CD14-positive monocyte (primary cell): ENCODE measurements at regions not wholly inside any gene's neighbourhood (a gene's known extent, or its start where the extent isn't known, plus 50 kb on each side); places are given as distances from the start of the nearest gene placed in this dataset.

Experiments used
- DNase-seq, 3 donors: peaks; one replicate each; pipeline ENCODE4 v3.0.0-alpha.2; 2011 to 2022
- H2AFZ ChIP-seq: 2 replicates; pipeline ENCODE4 v1.6.0; 2012; ENCODE audit warnings: mild to moderate bottlenecking, low read depth, low read length, inconsistent platforms; ENCODE audit not compliant: insufficient read depth, poor library complexity, severe bottlenecking
- H3K27ac ChIP-seq, 2 donors: 1 replicate in 1 of 2; 2 replicates in 1 of 2; pipeline ENCODE4 v1.5.1; 2012 to 2013; ENCODE audit warnings: low read length in 2 of 2, control low read depth in 1 of 2, inconsistent platforms in 1 of 2, low read depth in 1 of 2, mild to moderate bottlenecking in 1 of 2
- H3K27me3 ChIP-seq, 2 donors: one replicate each; pipeline versions ENCODE4 v1.6.0 to v1.6.1; 2011 to 2013; ENCODE audit warnings: low read length in 2 of 2; ENCODE audit not compliant: control insufficient read depth in 2 of 2, insufficient read depth in 2 of 2
- H3K36me3 ChIP-seq, 2 donors: replicated peaks in 1 of 2; 1 replicate in 1 of 2; 2 replicates in 1 of 2; pipeline versions ENCODE4 v1.5.1 to v1.6.1; 2012 to 2013; ENCODE audit warnings: low read length in 2 of 2, control low read depth in 1 of 2, inconsistent platforms in 1 of 2, mild to moderate bottlenecking in 1 of 2; ENCODE audit not compliant: insufficient read depth in 2 of 2, control insufficient read depth in 1 of 2
- H3K4me1 ChIP-seq, 2 donors: 1 replicate in 1 of 2; 2 replicates in 1 of 2; pipeline versions ENCODE4 v1.5.1 to v1.6.1; 2012 to 2013; ENCODE audit warnings: low read length in 2 of 2, control low read depth in 1 of 2, inconsistent platforms in 1 of 2, mild to moderate bottlenecking in 1 of 2, moderate library complexity in 1 of 2; ENCODE audit not compliant: insufficient read depth in 2 of 2, control insufficient read depth in 1 of 2
- H3K4me2 ChIP-seq: replicated peaks from 2 replicates; pipeline ENCODE3; 2012; ENCODE audit warnings: low read length, moderate library complexity, mild to moderate bottlenecking; ENCODE audit not compliant: poor library complexity, severe bottlenecking; ENCODE audit errors: extremely low read depth
- H3K4me3 ChIP-seq, 3 experiments: fragments of 200-600 bp in 1 of 3; sonication (generic) in 1 of 3; replicated peaks in 1 of 3; 1 replicate in 2 of 3; 2 replicates in 1 of 3; pipeline ENCODE4 v1.5.1; 2011 to 2013; ENCODE audit warnings: low read length in 3 of 3, mild to moderate bottlenecking in 3 of 3, control low read depth in 2 of 3, low read depth in 2 of 3, inconsistent platforms in 1 of 3, moderate library complexity in 1 of 3
- H3K79me2 ChIP-seq: 2 replicates; pipeline ENCODE4 v1.6.0; 2012; ENCODE audit warnings: mild to moderate bottlenecking, control low read depth, inconsistent platforms, low read length, moderate library complexity; ENCODE audit not compliant: insufficient read depth
- H3K9ac ChIP-seq: 2 replicates; pipeline ENCODE4 v1.6.0; 2017; ENCODE audit warnings: low read length, mild to moderate bottlenecking; ENCODE audit not compliant: insufficient read depth, poor library complexity, severe bottlenecking
- H3K9me3 ChIP-seq, 2 donors: replicated peaks in 1 of 2; 1 replicate in 1 of 2; 2 replicates in 1 of 2; pipeline versions ENCODE4 v1.5.1 to v1.6.1; 2012 to 2013; ENCODE audit warnings: low read length in 2 of 2, control low read depth in 1 of 2; ENCODE audit not compliant: control insufficient read depth in 1 of 2, insufficient read depth in 1 of 2
- H4K20me1 ChIP-seq: 2 replicates; pipeline ENCODE4 v1.6.0; 2012; ENCODE audit warnings: mild to moderate bottlenecking, low read length, control low read depth, moderate library complexity; ENCODE audit not compliant: insufficient read depth
- H3K27ac Mint-ChIP-seq, 7 donors: one replicate each; pipeline ENCODE4 v1.8.0; 2020; ENCODE audit warnings: mild to moderate bottlenecking in 7 of 7, mixed read lengths in 7 of 7, moderate library complexity in 6 of 7, inconsistent platforms in 2 of 7
- H3K27me3 Mint-ChIP-seq, 3 donors: one replicate each; pipeline ENCODE4 v1.8.0; 2021 to 2022; ENCODE audit warnings: low read depth in 3 of 3, mild to moderate bottlenecking in 3 of 3, mixed read lengths in 3 of 3, moderate library complexity in 3 of 3, inconsistent platforms in 1 of 3
- H3K36me3 Mint-ChIP-seq, 2 donors: one replicate each; pipeline ENCODE4 v1.8.0; 2020; ENCODE audit warnings: mixed read lengths in 2 of 2, inconsistent platforms in 1 of 2, mild to moderate bottlenecking in 1 of 2
- H3K4me1 Mint-ChIP-seq: one replicate; pipeline ENCODE4 v1.8.0; 2020; ENCODE audit warnings: mild to moderate bottlenecking, mixed read lengths
- H3K4me3 Mint-ChIP-seq, 2 donors: one replicate each; pipeline ENCODE4 v1.8.0; 2020; ENCODE audit warnings: mild to moderate bottlenecking in 2 of 2, mixed read lengths in 2 of 2, moderate library complexity in 1 of 2
- H3K9me3 Mint-ChIP-seq, 7 donors: one replicate each; pipeline ENCODE4 v1.8.0; 2020 to 2022; ENCODE audit warnings: mixed read lengths in 7 of 7, mild to moderate bottlenecking in 6 of 7, moderate library complexity in 6 of 7, inconsistent platforms in 2 of 7
- CTCF ChIP-seq: fragments of 200-600 bp; IDR thresholded peaks from one replicate; pipeline ENCODE4 v1.8.0; 2022; ENCODE audit warnings: antibody characterized with exemption, mild to moderate bottlenecking
- WGBS: methylation state at CpG from one replicate; pipeline ENCODE4 v1.1.5; 2013; ENCODE audit warnings: missing lambda C conversion rate; ENCODE audit not compliant: insufficient coverage; 5-methylcytosine and 5-hydroxymethylcytosine counted together
- intact Hi-C, 2 donors: fragments of 100-400 bp; cut with micrococcal nuclease; formaldehyde crosslinking; loops; one replicate each; pipeline versions ENCODE4 v1.15.0 to v1.15.1; 2023

DNA sequence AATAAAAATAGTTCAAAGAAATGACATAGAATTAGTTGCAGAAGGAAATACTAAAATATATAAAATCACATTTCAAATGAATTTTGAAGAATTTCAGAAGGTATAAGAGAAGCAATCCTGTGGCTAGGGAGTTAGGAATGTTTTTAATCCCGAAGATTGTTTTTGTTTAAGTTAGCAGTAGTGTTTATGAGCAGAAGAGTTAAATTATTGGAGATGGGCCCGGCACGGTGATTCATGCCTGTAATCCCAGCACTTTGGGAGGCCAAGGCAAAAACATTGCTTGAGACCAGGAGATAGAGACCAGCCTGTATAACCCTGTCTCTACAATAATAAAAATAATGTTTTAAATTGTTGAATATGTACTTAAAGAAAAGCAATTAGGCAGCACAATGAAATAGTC is 432.5 kb downstream of the MFSD1 start:
- no peak for TF ChIP-seq CTCF
- H3K27ac ChIP-seq = no peak overlapping the region
- Mint-ChIP-seq H3K36me3 (no peaks in the 10 kb centered on the region), H3K27me3 (peaks cover 3 to 5% (median 3%) of the 10 kb centered on the region in 3 donors), H3K27ac (no peak overlapping the region), H3K4me1 (no peaks in the 10 kb centered on the region), H3K4me3 (no peak overlapping the region), H3K9me3 (peaks cover 0 to 3% (median 0%) of the 10 kb centered on the region in 7 donors)
- no peaks in the 10 kb centered on the region for H3K9me3 ChIP-seq
- no peaks in the 10 kb centered on the region for H3K27me3 ChIP-seq
- H4K20me1 ChIP-seq = no peaks in the 10 kb centered on the region
- no peaks in the 10 kb centered on the region for H3K36me3 ChIP-seq
- no peak overlapping the region for H3K4me2 ChIP-seq
- H3K79me2 ChIP-seq = no peaks in the 10 kb centered on the region
- no peak for DNase-seq
- no peak overlapping the region for H2AFZ ChIP-seq
- WGBS = 80% methylated on average over 1 of the region's 3 CpGs
- intact Hi-C loops = no loop called here
- H3K4me1 ChIP-seq = no peaks in the 10 kb centered on the region
- H3K4me3 ChIP-seq = no peak overlapping the region
- H3K9ac ChIP-seq = no peak overlapping the region

- H3K9me3 Mint-ChIP-seq = no peaks in the 10 kb centered on the region
Observed at GRCh38 chr3:159236321-159236720, 434.5 kb downstream of the MFSD1 start.

More at GRCh38 chr3:159236321-159236720, 434.5 kb downstream of the MFSD1 start:
- Histone ChIP-seq H3K9ac (no peak overlapping the region), H3K4me1 (no peaks in the 10 kb centered on the region), H3K27ac (no peak overlapping the region), H3K79me2 (no peaks in the 10 kb centered on the region), H3K4me3 (no peak overlapping the region), H4K20me1 (no peaks in the 10 kb centered on the region), H3K4me2 (no peak overlapping the region), H3K27me3 (no peaks in the 10 kb centered on the region), H2AFZ (no peak overlapping the region), H3K9me3 (no peaks in the 10 kb centered on the region), H3K36me3 (no peaks in the 10 kb centered on the region)
- H3K27ac Mint-ChIP-seq = peak overlapping the region in 1 of 7 donors; percentile 26
- no peak for DNase-seq
- H3K4me3 Mint-ChIP-seq = no peak overlapping the region
- 80% methylated on average over 1 of the region's 1 CpG for WGBS
- H3K4me1 Mint-ChIP-seq = no peaks in the 10 kb centered on the region
- intact Hi-C loops = no loop called here
- peaks cover 3 to 5% (median 3%) of the 10 kb centered on the region in 3 donors for H3K27me3 Mint-ChIP-seq
- no peaks in the 10 kb centered on the region for H3K36me3 Mint-ChIP-seq
- no peak for TF ChIP-seq CTCF
